Vagina (tissue), 2 donors: ENCODE measurements at regions not wholly inside any gene's neighbourhood (a gene's known extent, or its start where the extent isn't known, plus 50 kb on each side); places are given as distances from the start of the nearest gene placed in this dataset.

Experiments used
- DNase-seq, 2 donors: peaks; one replicate each; pipeline ENCODE4 v3.0.0-alpha.2; 2017; ENCODE audit errors: extremely low spot score in 2 of 2
- H3K27ac ChIP-seq: fragments of 200-600 bp; sonication (generic); one replicate; pipeline ENCODE4 v1.5.1; 2019
- H3K27me3 ChIP-seq: fragments of 200-600 bp; sonication (generic); one replicate; pipeline ENCODE4 v1.5.1; 2019
- H3K36me3 ChIP-seq, 2 donors: fragments of 200-600 bp; sonication (generic); one replicate each; pipeline ENCODE4 v1.5.1; 2017 to 2019
- H3K4me1 ChIP-seq: fragments of 200-600 bp; sonication (generic); one replicate; pipeline ENCODE4 v1.5.1; 2019
- H3K4me3 ChIP-seq, 2 donors: fragments of 200-600 bp; sonication (generic); 1 replicate in 1 of 2; 2 replicates in 1 of 2; pipeline ENCODE4 v1.5.1; 2016 to 2019
- H3K9me3 ChIP-seq: fragments of 200-600 bp; sonication (generic); one replicate; pipeline ENCODE4 v1.5.1; 2019
- CTCF ChIP-seq, 3 experiments: fragments of 450-650 bp in 2 of 3; fragments of 200-600 bp in 1 of 3; sonication (generic) in 1 of 3; IDR thresholded peaks; one replicate each; pipeline ENCODE4 v1.5.1; 2017 to 2019; ENCODE audit warnings: antibody characterized with exemption in 3 of 3, mild to moderate bottlenecking in 2 of 3, moderate library complexity in 2 of 3
- POLR2A ChIP-seq, 2 donors: fragments of 450-650 bp; IDR thresholded peaks; one replicate each; pipeline ENCODE4 v1.6.1; 2017; ENCODE audit warnings: antibody characterized with exemption in 2 of 2, mild to moderate bottlenecking in 2 of 2, moderate library complexity in 2 of 2
- POLR2AphosphoS5 ChIP-seq, 2 donors: sonication (generic); formaldehyde crosslinking; IDR thresholded peaks; one replicate each; pipeline ENCODE4 v1.9.0; 2017; ENCODE audit warnings: antibody characterized with exemption in 2 of 2, mild to moderate bottlenecking in 2 of 2, low read depth in 1 of 2; ENCODE audit not compliant: insufficient read depth in 1 of 2
- intact Hi-C: fragments of 100-400 bp; cut with DNase I; formaldehyde crosslinking; loops from one replicate; pipeline ENCODE4 v1.15.1; 2023

GRCh38 chr6:55974688-55975087 lies 99.3 kb upstream of the BMP5 start:
- no peaks in the 10 kb centered on the region for H3K36me3 ChIP-seq

GRCh38 chr6:55972091-55972490 lies 96.7 kb upstream of the BMP5 start:
- Histone ChIP-seq H3K36me3 (no peaks in the 10 kb centered on the region), H3K4me1 (no peaks in the 10 kb centered on the region), H3K9me3 (no peaks in the 10 kb centered on the region), H3K27me3 (no peaks in the 10 kb centered on the region), H3K27ac (no peak overlapping the region), H3K4me3 (no peak overlapping the region)
- TF ChIP-seq POLR2AphosphoS5 (IDR thresholded peaks at IDR 0.05; ENCODE audit: insufficient read depth in 1 of 2, low read depth in 1 of 2) (no peak), POLR2A (IDR thresholded peaks at IDR 0.05) (no peak), CTCF (IDR thresholded peaks at IDR 0.05) (no peak)
- intact Hi-C loops, result no loop called here
- no peak for DNase-seq

More at GRCh38 chr6:55974688-55975087, 99.3 kb upstream of the BMP5 start:
- intact Hi-C loops, result no loop called here
- Histone ChIP-seq H3K9me3 (no peaks in the 10 kb centered on the region), H3K4me1 (no peaks in the 10 kb centered on the region), H3K4me3 (no peak overlapping the region), H3K27ac (no peak overlapping the region), H3K27me3 (no peaks in the 10 kb centered on the region)
- TF ChIP-seq POLR2A (IDR thresholded peaks at IDR 0.05) (no peak), POLR2AphosphoS5 (IDR thresholded peaks at IDR 0.05; ENCODE audit: insufficient read depth in 1 of 2, low read depth in 1 of 2) (no peak), CTCF (IDR thresholded peaks at IDR 0.05) (no peak)
- no peak for DNase-seq

GRCh38 chr6:55969526-55969925 lies 94.1 kb upstream of the BMP5 start:
- intact Hi-C loops, result no loop called here
- Histone ChIP-seq H3K9me3 (no peaks in the 10 kb centered on the region), H3K27ac (no peak overlapping the region), H3K36me3 (no peaks in the 10 kb centered on the region), H3K27me3 (no peaks in the 10 kb centered on the region), H3K4me3 (no peak overlapping the region), H3K4me1 (no peaks in the 10 kb centered on the region)
- no peak for DNase-seq
- TF ChIP-seq POLR2AphosphoS5 (IDR thresholded peaks at IDR 0.05; ENCODE audit: insufficient read depth in 1 of 2, low read depth in 1 of 2) (no peak), CTCF (IDR thresholded peaks at IDR 0.05) (no peak), POLR2A (IDR thresholded peaks at IDR 0.05) (no peak)

GRCh38 chr6:55968926-55969325 lies 93.5 kb upstream of the BMP5 start:
- no peaks in the 10 kb centered on the region for H3K27me3 ChIP-seq
- TF ChIP-seq POLR2AphosphoS5 (IDR thresholded peaks at IDR 0.05; ENCODE audit: insufficient read depth in 1 of 2, low read depth in 1 of 2) (no peak), POLR2A (IDR thresholded peaks at IDR 0.05) (no peak), CTCF (IDR thresholded peaks at IDR 0.05) (no peak)
- no peaks in the 10 kb centered on the region for H3K36me3 ChIP-seq
- no peaks in the 10 kb centered on the region for H3K4me1 ChIP-seq
- DNase-seq, result no peak
- H3K4me3 ChIP-seq, result no peak overlapping the region
- no peak overlapping the region for H3K27ac ChIP-seq
- intact Hi-C loops, result no loop called here
- no peaks in the 10 kb centered on the region for H3K9me3 ChIP-seq

GRCh38 chr6:55964136-55964535 lies 88.7 kb upstream of the BMP5 start:
- TF ChIP-seq POLR2AphosphoS5 (IDR thresholded peaks at IDR 0.05; ENCODE audit: insufficient read depth in 1 of 2, low read depth in 1 of 2), result no peak
- TF ChIP-seq CTCF (IDR thresholded peaks at IDR 0.05), result no peak
- TF ChIP-seq POLR2A (IDR thresholded peaks at IDR 0.05), result no peak

More at GRCh38 chr6:55964136-55964535, 88.7 kb upstream of the BMP5 start:
- Histone ChIP-seq H3K9me3 (no peaks in the 10 kb centered on the region), H3K27ac (no peak overlapping the region), H3K4me1 (no peaks in the 10 kb centered on the region), H3K27me3 (no peaks in the 10 kb centered on the region), H3K4me3 (no peak overlapping the region), H3K36me3 (no peaks in the 10 kb centered on the region)
- intact Hi-C loops, result no loop called here
- no peak for DNase-seq
